EL (cell line): ENCODE measurements at regions not wholly inside any gene's neighbourhood (a gene's known extent, or its start where the extent isn't known, plus 50 kb on each side); places are given as distances from the start of the nearest gene placed in this dataset.
"Not testable (repeated sequence)": the region's sequence is repeated elsewhere in the genome, so short reads cannot be mapped to it uniquely, and the experiment has no call there.

Experiments
- DNase-seq: peaks from one replicate; pipeline ENCODE4 v3.0.0-alpha.2; 2016

GRCh38 chr13:34731486-34731885, 210.6 kb upstream of the NBEA start:
- DNase-seq = peak; percentile 11

DNA sequence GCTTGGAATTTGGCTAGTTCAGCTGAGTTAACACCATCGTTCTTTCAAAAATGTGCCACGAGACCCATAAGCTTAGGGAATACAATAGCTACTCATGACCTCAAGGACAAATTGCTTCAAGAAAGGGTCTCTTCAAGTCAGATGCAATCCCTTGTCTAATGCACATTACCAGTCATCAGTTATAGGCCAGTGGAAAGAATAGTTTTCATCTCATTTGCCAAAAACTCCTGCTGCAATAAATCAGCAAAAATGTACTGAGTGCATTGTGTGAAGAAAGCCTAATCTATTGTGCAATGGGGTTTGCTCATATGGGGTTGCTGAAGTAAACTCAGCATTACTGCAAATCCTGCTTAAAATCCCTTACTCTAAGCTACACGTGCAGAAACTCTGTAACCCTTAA, 208.3 kb upstream of the NBEA start:
- DNase-seq = peak; percentile 8

DNA sequence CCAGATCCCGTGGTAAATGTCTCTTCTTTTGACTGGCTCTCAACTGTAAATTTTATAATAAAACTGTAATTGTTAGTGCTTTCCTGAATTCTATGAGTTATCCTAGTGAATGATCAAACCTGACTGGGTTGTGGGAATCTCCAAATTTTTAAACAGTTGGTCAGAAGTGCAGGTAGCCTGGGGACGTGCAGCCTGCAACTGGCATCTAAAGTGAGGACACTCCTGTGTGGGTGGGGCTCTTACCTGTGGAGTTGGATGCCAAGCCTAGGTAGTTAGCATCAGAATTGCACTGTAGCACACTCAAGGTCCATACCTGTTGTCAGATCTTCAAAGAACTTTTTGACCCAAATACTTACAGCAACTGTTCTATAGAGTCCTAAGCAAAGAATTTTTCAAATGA, 207.1 kb upstream of the NBEA start:
- DNase-seq = no peak

GRCh38 chr13:34738254-34738992, 203.6 kb upstream of the NBEA start:
- DNase-seq = no peak

GRCh38 chr13:34747056-34747455, 195.0 kb upstream of the NBEA start:
- not testable (repeated sequence) for DNase-seq

GRCh38 chr13:34747507-34747906, 194.6 kb upstream of the NBEA start:
- no peak for DNase-seq

GRCh38 chr13:34748073-34748472, 194.0 kb upstream of the NBEA start:
- DNase-seq = no peak

GRCh38 chr13:34748596-34748995, 193.5 kb upstream of the NBEA start:
- no peak for DNase-seq

- DNase-seq = no peak
Observed at GRCh38 chr13:34749046-34749445, 193.0 kb upstream of the NBEA start.

DNA sequence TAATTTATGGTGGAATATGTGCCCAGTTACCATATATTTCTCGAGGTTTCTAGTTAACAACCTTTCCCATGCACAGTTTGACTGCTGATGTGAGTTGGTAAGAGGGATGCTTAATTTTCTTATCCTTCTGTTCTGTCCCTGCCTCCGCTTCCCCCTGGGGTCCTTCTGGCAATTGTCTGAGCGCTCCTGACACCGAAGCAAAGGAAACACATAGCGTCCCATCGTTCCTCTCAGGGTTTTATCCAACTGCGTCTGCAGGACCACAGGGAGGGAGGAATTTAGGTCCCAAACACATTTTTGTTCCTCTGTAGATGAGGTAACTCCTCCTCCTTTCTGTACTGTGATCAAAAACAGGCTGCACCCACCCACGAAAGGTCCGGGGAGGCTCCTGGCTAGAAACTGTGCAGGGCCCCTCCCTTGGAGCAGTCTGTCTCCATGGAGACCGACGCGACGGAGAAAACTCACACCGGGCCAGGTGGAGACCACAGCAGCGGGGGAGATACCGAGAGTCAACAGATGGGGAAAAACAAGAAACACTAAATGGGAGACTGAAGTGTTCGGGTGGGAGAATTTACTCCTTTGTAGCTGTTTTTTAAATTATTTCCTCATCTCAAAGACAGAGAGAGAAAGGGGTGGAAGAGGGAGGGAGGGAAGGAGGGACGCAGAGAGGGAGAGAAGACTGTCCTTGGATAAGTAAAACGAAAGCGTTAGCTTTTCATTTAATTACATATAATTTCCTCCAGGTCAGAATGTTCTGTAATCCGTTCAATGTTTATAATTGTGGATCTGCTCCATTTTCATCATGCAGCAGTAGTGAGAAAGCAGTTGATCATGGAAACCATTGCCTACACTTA, 191.8 kb upstream of the NBEA start:
- DNase-seq = no peak

DNA sequence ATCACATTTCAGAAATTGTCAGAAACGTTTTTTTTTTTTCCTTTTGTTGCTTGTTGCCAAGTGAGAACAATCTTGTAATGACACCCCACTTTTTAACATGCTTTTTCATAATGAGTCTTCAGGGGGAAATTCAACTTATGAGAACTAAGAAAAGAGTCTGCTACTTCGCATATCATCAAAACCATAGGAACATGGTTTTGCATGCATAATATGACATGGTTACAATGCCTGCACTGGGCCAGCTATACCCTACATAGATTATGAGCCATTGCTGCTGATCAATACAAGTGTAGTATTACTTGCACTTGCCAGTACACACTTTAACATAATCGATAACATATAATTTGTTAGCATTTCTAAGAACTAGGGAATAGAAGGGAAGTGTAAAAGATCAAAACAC, 191.0 kb upstream of the NBEA start:
- DNase-seq = no peak

- no peak for DNase-seq
Observed at GRCh38 chr13:34751492-34751891, 190.6 kb upstream of the NBEA start.

DNA sequence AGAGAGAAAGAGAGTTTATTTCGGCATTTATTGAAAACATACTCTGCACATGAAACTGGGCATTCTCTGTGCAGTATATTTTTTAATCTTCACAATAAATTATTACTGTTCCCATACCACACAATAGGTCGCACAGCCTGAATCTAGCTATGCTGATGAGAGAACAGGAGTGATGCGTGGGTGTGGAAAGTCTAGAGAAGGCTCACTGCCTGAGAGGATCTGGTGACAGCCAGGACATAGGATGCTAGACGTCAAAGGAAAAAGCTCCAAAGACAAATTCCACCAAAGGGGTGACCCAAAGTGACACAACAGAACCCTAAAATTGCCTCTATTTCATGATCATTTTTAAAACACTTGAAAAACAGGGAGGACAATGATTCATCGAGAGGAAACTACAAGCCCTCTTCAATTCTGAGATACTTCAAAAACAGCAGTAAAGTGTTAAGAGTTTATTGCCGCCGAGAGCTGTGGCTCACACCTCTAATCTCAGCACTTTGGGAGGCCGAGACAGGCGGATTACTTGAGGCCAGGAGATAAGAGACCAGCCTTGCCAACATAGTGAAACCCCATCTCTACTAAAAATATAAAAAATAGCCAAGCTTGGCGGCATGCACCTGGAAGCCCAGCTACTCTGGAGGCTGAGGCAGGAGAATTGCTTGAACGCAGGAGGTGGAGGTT, 189.6 kb upstream of the NBEA start:
- DNase-seq = no peak

DNA sequence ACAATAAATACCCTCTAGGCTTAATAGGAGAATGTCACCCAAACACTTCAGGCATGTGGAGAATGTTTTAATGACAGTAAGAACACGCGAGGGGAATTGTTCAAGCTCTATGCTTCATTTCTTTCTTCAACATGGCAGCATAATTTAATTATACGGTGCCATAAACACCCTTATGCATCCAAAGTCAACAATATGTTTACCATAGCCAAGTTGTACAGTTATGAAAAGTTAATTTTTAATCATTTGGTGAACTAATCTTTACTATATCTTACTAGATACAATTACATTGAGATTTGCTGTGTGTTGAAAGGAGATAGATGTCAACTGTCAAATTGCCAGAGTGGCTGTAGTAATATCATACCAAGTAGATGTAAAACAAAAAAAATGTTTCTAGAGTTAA, 185.9 kb upstream of the NBEA start:
- DNase-seq = no peak

GRCh38 chr13:34756572-34756971, 185.5 kb upstream of the NBEA start:
- DNase-seq = no peak

- peak; percentile 4 for DNase-seq
Observed at GRCh38 chr13:34757441-34757840, 184.6 kb upstream of the NBEA start.

GRCh38 chr13:34758628-34759027, 183.4 kb upstream of the NBEA start:
- DNase-seq = no peak

DNA sequence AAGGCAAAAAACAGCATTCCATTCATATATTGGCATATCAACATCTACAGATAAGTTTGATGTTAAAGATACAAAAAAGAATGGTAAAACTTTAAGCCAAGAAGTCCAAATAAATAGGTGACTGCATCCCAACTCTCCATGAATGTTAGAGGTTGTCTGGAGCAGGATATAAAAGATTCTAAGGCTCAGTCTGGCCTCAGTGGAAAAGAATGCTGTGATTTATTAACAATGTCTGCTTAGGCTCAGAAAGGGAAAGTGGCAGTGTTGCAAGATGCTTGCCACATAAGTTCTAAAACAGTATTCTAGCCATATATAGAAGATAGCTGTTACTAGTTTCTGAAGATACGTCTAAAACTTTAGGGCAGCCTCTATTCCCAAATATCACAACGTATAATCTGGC, 179.8 kb upstream of the NBEA start:
- DNase-seq = peak; percentile 4

- no peak for DNase-seq
Observed at GRCh38 chr13:34764246-34764645, 177.8 kb upstream of the NBEA start.

GRCh38 chr13:34765446-34766180, 176.5 kb upstream of the NBEA start:
- DNase-seq = no peak

DNA sequence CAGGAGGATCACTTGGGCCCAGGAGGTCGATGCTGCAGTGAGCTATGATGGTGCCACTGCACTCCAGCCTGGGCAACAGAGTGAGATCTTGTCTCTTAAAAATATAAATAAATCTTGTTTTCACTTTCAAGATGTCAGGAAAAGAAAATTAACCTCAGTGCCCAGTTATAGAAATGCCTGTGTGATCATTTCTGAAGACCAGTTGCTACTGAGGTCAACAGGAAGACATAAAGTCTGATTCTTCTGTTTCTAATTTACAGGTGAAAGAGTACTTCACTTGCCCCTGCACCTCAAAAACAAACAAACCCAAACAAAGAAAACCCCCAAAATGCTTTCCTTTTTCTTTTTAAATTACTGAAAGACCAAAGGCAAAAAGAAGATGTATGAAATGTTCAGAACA, 174.3 kb upstream of the NBEA start:
- DNase-seq = no peak

GRCh38 chr13:34772206-34772605, 169.9 kb upstream of the NBEA start:
- no peak for DNase-seq

GRCh38 chr13:34772881-34773280, 169.2 kb upstream of the NBEA start:
- no peak for DNase-seq
